Ishikawa (cell line): ENCODE measurements at regions not wholly inside any gene's neighbourhood (a gene's known extent, or its start where the extent isn't known, plus 50 kb on each side); places are given as distances from the start of the nearest gene placed in this dataset.

ENCODE experiments used
- TCF12 ChIP-seq: IDR thresholded peaks from 2 replicates; pipeline ENCODE4 v1.6.1; 2012; ENCODE audit warnings: low read depth
- YY1 ChIP-seq: IDR thresholded peaks from 2 replicates; pipeline ENCODE4 v1.6.1; 2012; ENCODE audit warnings: low read depth

DNA sequence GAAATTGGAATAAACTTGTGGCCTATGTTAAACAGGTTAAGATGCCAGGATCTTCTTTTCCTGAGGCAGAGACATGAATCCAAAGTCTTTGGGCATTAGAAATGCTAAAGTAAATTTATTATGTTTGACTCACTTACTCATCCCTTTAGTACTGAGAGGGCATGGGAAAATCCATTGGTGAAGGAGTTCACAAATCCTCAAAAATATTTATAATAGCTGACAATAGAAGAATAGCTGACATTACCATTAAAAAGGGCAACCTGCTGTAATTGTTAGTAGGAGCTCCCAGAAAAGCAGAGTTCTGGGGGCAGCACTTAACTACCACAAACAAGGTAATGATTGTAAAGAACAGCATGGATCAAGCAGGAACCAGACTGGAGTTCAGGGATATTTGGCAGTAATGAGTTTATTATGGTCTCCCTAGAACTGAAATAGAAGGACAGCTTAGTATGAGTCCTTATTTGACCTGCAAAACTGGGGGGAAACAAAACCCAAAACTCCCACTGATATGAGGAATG, 285.8 kb upstream of the KLHL1 start:
- TF ChIP-seq TCF12 (no peak), YY1 (no peak)
